HCT116 (cell line): ENCODE measurements at regions not wholly inside any gene's neighbourhood (a gene's known extent, or its start where the extent isn't known, plus 50 kb on each side); places are given as distances from the start of the nearest gene placed in this dataset.

Source experiments
- ATAC-seq: fragments of 200-7000 bp; cut with Tn5 transposase; 2 replicates; pipeline ENCODE4 v1.9.1; 2020; ENCODE audit warnings: mild to moderate bottlenecking, moderate library complexity
- BruUV-seq: library from RNA; stranded (reverse); fragments of 400-500 nt; replicated peaks from 2 replicates; lab custom pipeline; 2021; lab: Mats Ljungman, UMichigan
- CTCF ChIA-PET: fragments of 300-600 bp; sonication (Branson Sonifier 250); formaldehyde crosslinking; loops from one replicate; lab custom pipeline; 2021; ENCODE audit warnings: antibody characterized with exemption; lab: Charles Lee
- POLR2A ChIA-PET: fragments of 300-600, 350-600 bp; sonication (Branson Sonifier 250); formaldehyde crosslinking; loops from one replicate; lab custom pipeline; 2021; ENCODE audit warnings: antibody characterized with exemption; lab: Charles Lee
- RAD21 ChIA-PET, 2 experiments: fragments of 300-600 bp; sonication (Branson Sonifier 250); formaldehyde crosslinking; loops; one replicate each; lab custom pipeline; 2023; ENCODE audit warnings: low total read pairs in 2 of 2; ENCODE audit not compliant: uncharacterized antibody in 2 of 2, unreplicated experiment in 2 of 2, low non-redundant PET in 1 of 2; lab: Charles Lee
- DNase-seq: peaks from one replicate; pipeline ENCODE4 v3.0.0-alpha.2; 2010; ENCODE audit warnings: low read depth, low spot score
- H2AFZ ChIP-seq: fragments of 200-600 bp; shearing (Covaris generic), sonication (generic); 2 replicates; pipeline ENCODE4 v1.6.1; 2017; ENCODE audit warnings: low read depth, mixed run types, mixed read lengths, antibody characterized with exemption, low read length; ENCODE audit not compliant: poor library complexity, severe bottlenecking
- H3K27ac ChIP-seq: 2 replicates; pipeline ENCODE4 v1.5.1; 2012; ENCODE audit warnings: low read depth, low read length
- H3K27me3 ChIP-seq: fragments of 200-600 bp; sonication (generic); 2 replicates; pipeline ENCODE4 v1.6.1; 2016; ENCODE audit warnings: mixed run types, low read length, mixed read lengths; ENCODE audit not compliant: insufficient read depth
- H3K36me3 ChIP-seq, 2 experiments: fragments of 200-500 bp in 1 of 2; fragments of 200-600 bp in 1 of 2; sonication (Bioruptor generic) in 1 of 2; sonication (generic) in 1 of 2; 2 replicates each; pipeline versions ENCODE4 v1.5.1 to v1.6.1; 2014 to 2016; ENCODE audit warnings: low read length in 2 of 2, inconsistent platforms in 1 of 2, mixed read lengths in 1 of 2, mixed run types in 1 of 2; ENCODE audit not compliant: insufficient read depth in 2 of 2, control insufficient read depth in 1 of 2
- H3K4me1 ChIP-seq, 2 experiments: fragments of 200-600 bp in 1 of 2; sonication (generic) in 1 of 2; 2 replicates each; pipeline versions ENCODE4 v1.5.1 to v1.6.1; 2012 to 2017; ENCODE audit warnings: low read length in 2 of 2, inconsistent platforms in 1 of 2, mild to moderate bottlenecking in 1 of 2, mixed read lengths in 1 of 2, mixed run types in 1 of 2, moderate library complexity in 1 of 2; ENCODE audit not compliant: insufficient read depth in 2 of 2, control insufficient read depth in 1 of 2
- H3K4me2 ChIP-seq: fragments of 200-600 bp; sonication (generic); 2 replicates; pipeline ENCODE4 v1.6.1; 2017; ENCODE audit warnings: mixed run types, low read length, mixed read lengths
- H3K4me3 ChIP-seq, 2 experiments: fragments of 200-600 bp in 1 of 2; sonication (generic) in 1 of 2; replicated peaks in 1 of 2; 2 replicates each; pipeline ENCODE4 v1.5.1; 2011 to 2016; ENCODE audit warnings: low read length in 2 of 2, control low read depth in 1 of 2, low read depth in 1 of 2, mild to moderate bottlenecking in 1 of 2, mixed read lengths in 1 of 2, mixed run types in 1 of 2
- H3K79me2 ChIP-seq: fragments of 200-600 bp; sonication (generic); 2 replicates; pipeline ENCODE4 v1.6.1; 2017; ENCODE audit warnings: mild to moderate bottlenecking, mixed run types, low read length, moderate library complexity, mixed read lengths; ENCODE audit not compliant: insufficient read depth
- H3K9ac ChIP-seq: fragments of 200-600 bp; sonication (generic); 2 replicates; pipeline ENCODE4 v1.6.1; 2016; ENCODE audit warnings: low read length, mixed read lengths
- H3K9me2 ChIP-seq: fragments of 200-600 bp; sonication (generic), shearing (Covaris generic); 2 replicates; pipeline ENCODE4 v1.6.1; 2017; ENCODE audit warnings: mixed run types, mild to moderate bottlenecking, moderate library complexity; ENCODE audit not compliant: insufficient read depth
- H3K9me3 ChIP-seq, 2 experiments: fragments of 200-500 bp in 1 of 2; fragments of 200-600 bp in 1 of 2; sonication (Bioruptor generic) in 1 of 2; sonication (generic) in 1 of 2; 2 replicates each; pipeline ENCODE4 v1.6.1; 2014 to 2017; ENCODE audit warnings: low read length in 2 of 2, mixed read lengths in 2 of 2, inconsistent platforms in 1 of 2, low read depth in 1 of 2, mild to moderate bottlenecking in 1 of 2, mixed run types in 1 of 2, moderate library complexity in 1 of 2; ENCODE audit not compliant: control insufficient read depth in 1 of 2, insufficient read depth in 1 of 2
- H4K20me1 ChIP-seq: fragments of 200-600 bp; sonication (generic), shearing (Covaris generic); 2 replicates; pipeline ENCODE4 v1.6.1; 2017; ENCODE audit warnings: mixed run types, mild to moderate bottlenecking, moderate library complexity; ENCODE audit not compliant: insufficient read depth
- CBX3 ChIP-seq: IDR thresholded peaks from 2 replicates; pipeline ENCODE4 v1.6.1; 2012; ENCODE audit warnings: low read depth
- CEBPB ChIP-seq: IDR thresholded peaks from 2 replicates; pipeline ENCODE4 v1.6.1; 2012; ENCODE audit warnings: low read depth
- EGR1 ChIP-seq: IDR thresholded peaks from 2 replicates; pipeline ENCODE4 v1.6.1; 2012; ENCODE audit warnings: low read depth
- ELF1 ChIP-seq: IDR thresholded peaks from 2 replicates; pipeline ENCODE4 v1.6.1; 2012; ENCODE audit warnings: low read depth, borderline replicate concordance
- EZH2 ChIP-seq: fragments of 200-600 bp; sonication (generic); IDR thresholded peaks from 2 replicates; pipeline ENCODE4 v1.6.1; 2017; ENCODE audit warnings: antibody characterized with exemption, mixed run types
- EZH2phosphoT487 ChIP-seq: fragments of 200-600 bp; IDR thresholded peaks from 2 replicates; pipeline ENCODE4 v1.6.1; 2018; ENCODE audit warnings: antibody characterized with exemption, borderline replicate concordance
- FOSL1 ChIP-seq: IDR thresholded peaks from 2 replicates; pipeline ENCODE4 v1.6.1; 2012; ENCODE audit warnings: low read depth
- JUND ChIP-seq: IDR thresholded peaks from 2 replicates; pipeline ENCODE4 v1.6.1; 2012
- POLR2A ChIP-seq: IDR thresholded peaks from 2 replicates; pipeline ENCODE4 v1.7.0; 2011; ENCODE audit warnings: borderline replicate concordance; ENCODE audit not compliant: insufficient read depth, insufficient read length; ENCODE audit errors: extremely low read depth
- POLR2AphosphoS5 ChIP-seq: IDR thresholded peaks from 2 replicates; pipeline ENCODE4 v1.6.1; 2011; ENCODE audit warnings: mild to moderate bottlenecking, low read depth, low read length, moderate library complexity
- RAD21 ChIP-seq: IDR thresholded peaks from 2 replicates; pipeline ENCODE4 v1.6.1; 2012; ENCODE audit warnings: low read depth, mild to moderate bottlenecking
- SIN3A ChIP-seq: IDR thresholded peaks from 2 replicates; pipeline ENCODE4 v1.6.1; 2012; ENCODE audit warnings: low read depth
- SP1 ChIP-seq: IDR thresholded peaks from 2 replicates; pipeline ENCODE4 v1.6.1; 2012; ENCODE audit warnings: low read depth
- SRF ChIP-seq: IDR thresholded peaks from 2 replicates; pipeline ENCODE4 v1.6.1; 2012; ENCODE audit warnings: low read depth
- TCF7L2 ChIP-seq: IDR thresholded peaks from 2 replicates; pipeline ENCODE4 v1.7.0; 2011; ENCODE audit warnings: borderline replicate concordance, inconsistent platforms; ENCODE audit not compliant: insufficient read depth, insufficient read length; ENCODE audit errors: extremely low read depth
- YY1 ChIP-seq: IDR thresholded peaks from 2 replicates; pipeline ENCODE4 v1.6.1; 2011; ENCODE audit warnings: low read length, low read depth, moderate library complexity, mild to moderate bottlenecking; ENCODE audit not compliant: insufficient replicate concordance; ENCODE audit errors: extremely low read depth
- ZFX ChIP-seq: fragments of 450-650 bp; IDR thresholded peaks from 2 replicates; pipeline ENCODE4 v1.6.1; 2017
- ZNF274 ChIP-seq: fragments of 200-500 bp; sonication (Bioruptor generic); IDR thresholded peaks from 2 replicates; pipeline ENCODE4 v1.6.1; 2014; ENCODE audit warnings: mild to moderate bottlenecking, low read depth, low read length, inconsistent platforms
- intact Hi-C: fragments of 100-400 bp; cut with micrococcal nuclease; formaldehyde crosslinking; loops from 2 replicates; pipeline ENCODE4 v1.10.0; 2022
- TF ChIP-seq, protein P1 (sequence below), 3 experiments: fragments of 200-600 bp in 1 of 3; sonication (generic) in 1 of 3; IDR thresholded peaks in 2 of 3; conservative IDR thresholded peaks in 1 of 3; 2 replicates each; pipeline ENCODE4 v1.5.1; 2012 to 2017; ENCODE audit warnings: low read depth in 2 of 3, low read length in 2 of 3, antibody characterized with exemption in 1 of 3, borderline replicate concordance in 1 of 3, control low read depth in 1 of 3, mild to moderate bottlenecking in 1 of 3, mixed read lengths in 1 of 3, mixed run types in 1 of 3, moderate library complexity in 1 of 3; ENCODE audit not compliant: insufficient read depth in 1 of 3
- TF ChIP-seq, protein P2 (sequence below): IDR thresholded peaks from 2 replicates; pipeline ENCODE4 v1.6.1; 2012
- TF ChIP-seq, protein P3 (sequence below): IDR thresholded peaks from 2 replicates; pipeline ENCODE4 v1.6.1; 2011; ENCODE audit warnings: mild to moderate bottlenecking, low read length, moderate library complexity; ENCODE audit not compliant: insufficient replicate concordance; ENCODE audit errors: extremely low read depth
- TF ChIP-seq, protein P4 (sequence below): IDR thresholded peaks from 2 replicates; pipeline ENCODE4 v1.6.1; 2012

DNA sequence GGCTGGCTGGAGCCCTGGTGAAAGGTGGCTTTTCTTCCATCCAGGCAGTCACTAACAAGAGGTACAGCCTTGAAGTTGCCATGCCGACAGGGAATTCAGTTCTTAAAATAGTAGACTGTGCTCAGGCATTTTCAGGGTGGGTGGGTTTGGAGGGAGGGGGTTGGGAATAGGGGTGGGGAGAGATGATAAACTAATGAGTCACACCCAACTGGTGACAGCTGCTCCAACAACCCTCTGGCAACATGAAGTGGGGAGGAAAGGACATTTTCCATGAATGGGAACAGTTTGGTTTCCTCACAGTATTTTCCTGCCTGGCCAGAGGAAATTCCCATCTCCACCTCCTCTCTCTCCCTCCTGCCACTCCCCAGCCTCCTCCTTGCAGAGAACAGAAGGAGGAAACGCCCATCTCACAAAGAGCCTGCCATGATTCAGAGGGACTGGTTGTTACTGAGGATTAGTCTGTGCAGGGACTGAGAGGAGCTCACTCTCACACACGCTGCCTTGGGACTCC lies 113.0 kb upstream of the SLC1A4 start:
- POLR2A ChIA-PET: interaction anchor here (1.1 kb wide), 1 partner anchor 352 kb away, joined by 3 read pairs; the partner anchor contains the start of gene AFTPH
- DNase-seq: peak; percentile 34
- ATAC-seq: peak; percentile 69
- peak; percentile 43; the same call in 1 of the 2 replicates for TF ChIP-seq SP1
- TF ChIP-seq, protein P1, sequence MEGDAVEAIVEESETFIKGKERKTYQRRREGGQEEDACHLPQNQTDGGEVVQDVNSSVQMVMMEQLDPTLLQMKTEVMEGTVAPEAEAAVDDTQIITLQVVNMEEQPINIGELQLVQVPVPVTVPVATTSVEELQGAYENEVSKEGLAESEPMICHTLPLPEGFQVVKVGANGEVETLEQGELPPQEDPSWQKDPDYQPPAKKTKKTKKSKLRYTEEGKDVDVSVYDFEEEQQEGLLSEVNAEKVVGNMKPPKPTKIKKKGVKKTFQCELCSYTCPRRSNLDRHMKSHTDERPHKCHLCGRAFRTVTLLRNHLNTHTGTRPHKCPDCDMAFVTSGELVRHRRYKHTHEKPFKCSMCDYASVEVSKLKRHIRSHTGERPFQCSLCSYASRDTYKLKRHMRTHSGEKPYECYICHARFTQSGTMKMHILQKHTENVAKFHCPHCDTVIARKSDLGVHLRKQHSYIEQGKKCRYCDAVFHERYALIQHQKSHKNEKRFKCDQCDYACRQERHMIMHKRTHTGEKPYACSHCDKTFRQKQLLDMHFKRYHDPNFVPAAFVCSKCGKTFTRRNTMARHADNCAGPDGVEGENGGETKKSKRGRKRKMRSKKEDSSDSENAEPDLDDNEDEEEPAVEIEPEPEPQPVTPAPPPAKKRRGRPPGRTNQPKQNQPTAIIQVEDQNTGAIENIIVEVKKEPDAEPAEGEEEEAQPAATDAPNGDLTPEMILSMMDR (IDR thresholded peaks at IDR 0.05 in 2 of 3, conservative IDR thresholded peaks at IDR 0.05 in 1 of 3; ENCODE audit: borderline replicate concordance in 1 of 3, insufficient read depth in 1 of 3, low read depth in 2 of 3, low read length in 2 of 3): no peak
- TF ChIP-seq YY1: peak; percentile 64
- no peak for TF ChIP-seq ZNF274
- TF ChIP-seq, protein P2, sequence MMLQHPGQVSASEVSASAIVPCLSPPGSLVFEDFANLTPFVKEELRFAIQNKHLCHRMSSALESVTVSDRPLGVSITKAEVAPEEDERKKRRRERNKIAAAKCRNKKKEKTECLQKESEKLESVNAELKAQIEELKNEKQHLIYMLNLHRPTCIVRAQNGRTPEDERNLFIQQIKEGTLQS: no peak
- no peak for TF ChIP-seq CEBPB
- no peak for TF ChIP-seq EZH2
- no peak; the same call in 1 of the 2 replicates for TF ChIP-seq JUND
- no peak for TF ChIP-seq ELF1
- no peak for TF ChIP-seq TCF7L2
- TF ChIP-seq FOSL1: no peak; the same call in 1 of the 2 replicates
- TF ChIP-seq, protein P3, sequence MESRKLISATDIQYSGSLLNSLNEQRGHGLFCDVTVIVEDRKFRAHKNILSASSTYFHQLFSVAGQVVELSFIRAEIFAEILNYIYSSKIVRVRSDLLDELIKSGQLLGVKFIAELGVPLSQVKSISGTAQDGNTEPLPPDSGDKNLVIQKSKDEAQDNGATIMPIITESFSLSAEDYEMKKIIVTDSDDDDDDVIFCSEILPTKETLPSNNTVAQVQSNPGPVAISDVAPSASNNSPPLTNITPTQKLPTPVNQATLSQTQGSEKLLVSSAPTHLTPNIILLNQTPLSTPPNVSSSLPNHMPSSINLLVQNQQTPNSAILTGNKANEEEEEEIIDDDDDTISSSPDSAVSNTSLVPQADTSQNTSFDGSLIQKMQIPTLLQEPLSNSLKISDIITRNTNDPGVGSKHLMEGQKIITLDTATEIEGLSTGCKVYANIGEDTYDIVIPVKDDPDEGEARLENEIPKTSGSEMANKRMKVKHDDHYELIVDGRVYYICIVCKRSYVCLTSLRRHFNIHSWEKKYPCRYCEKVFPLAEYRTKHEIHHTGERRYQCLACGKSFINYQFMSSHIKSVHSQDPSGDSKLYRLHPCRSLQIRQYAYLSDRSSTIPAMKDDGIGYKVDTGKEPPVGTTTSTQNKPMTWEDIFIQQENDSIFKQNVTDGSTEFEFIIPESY: no peak
- TF ChIP-seq CBX3: peak; percentile 75; the same call in 1 of the 2 replicates
- no peak for TF ChIP-seq SIN3A
- 0 out of 2 replicates have a peak, but pooled peaks have one; percentile 27 for TF ChIP-seq POLR2AphosphoS5
- no peak for TF ChIP-seq EGR1
- TF ChIP-seq EZH2phosphoT487: no peak
- TF ChIP-seq SRF: no peak
- TF ChIP-seq, protein P4, sequence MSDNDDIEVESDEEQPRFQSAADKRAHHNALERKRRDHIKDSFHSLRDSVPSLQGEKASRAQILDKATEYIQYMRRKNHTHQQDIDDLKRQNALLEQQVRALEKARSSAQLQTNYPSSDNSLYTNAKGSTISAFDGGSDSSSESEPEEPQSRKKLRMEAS: no peak
- TF ChIP-seq ZFX: no peak
- TF ChIP-seq RAD21: no peak
- TF ChIP-seq POLR2A: no peak

More for the DNA sequence above, 113.0 kb upstream of the SLC1A4 start:
- no peaks in the 10 kb centered on the region for H3K9me2 ChIP-seq
- ChIA-PET RAD21 (no interaction called here), CTCF (interaction anchor here (0.6 to 1.5 kb wide), 3 partner anchors 58 to 353 kb away, joined by 3 to 4 read pairs (median 3); partner anchors contain the start of gene AFTPH)
- H3K27me3 ChIP-seq: no peaks in the 10 kb centered on the region
- peak overlapping the region; percentile 62 for H3K4me2 ChIP-seq
- H2AFZ ChIP-seq: peak overlapping the region; percentile 91
- intact Hi-C loops: loop anchor here (5.0 kb wide), 1 partner anchor 829 kb away; no protein-coding TSS in a partner anchor
- H3K9ac ChIP-seq: no peak overlapping the region
- no peaks in the 10 kb centered on the region for H4K20me1 ChIP-seq
- no peaks in the 10 kb centered on the region for H3K36me3 ChIP-seq
- H3K4me1 ChIP-seq: peaks cover 8 to 33% of the 10 kb centered on the region in 2 experiments
- H3K9me3 ChIP-seq: no peaks in the 10 kb centered on the region
- no peaks in the 10 kb centered on the region for H3K79me2 ChIP-seq
- no TSS peak for BruUV-seq
- H3K4me3 ChIP-seq: peak overlapping the region in 1 of 2 experiments; percentile 17; a peak in 2 of 4 replicates
- H3K27ac ChIP-seq: no peak overlapping the region
